ENCODE measurements at regions not wholly inside any gene's neighbourhood (a gene's known extent, or its start where the extent isn't known, plus 50 kb on each side); places are given as distances from the start of the nearest gene placed in this dataset.

DNA sequence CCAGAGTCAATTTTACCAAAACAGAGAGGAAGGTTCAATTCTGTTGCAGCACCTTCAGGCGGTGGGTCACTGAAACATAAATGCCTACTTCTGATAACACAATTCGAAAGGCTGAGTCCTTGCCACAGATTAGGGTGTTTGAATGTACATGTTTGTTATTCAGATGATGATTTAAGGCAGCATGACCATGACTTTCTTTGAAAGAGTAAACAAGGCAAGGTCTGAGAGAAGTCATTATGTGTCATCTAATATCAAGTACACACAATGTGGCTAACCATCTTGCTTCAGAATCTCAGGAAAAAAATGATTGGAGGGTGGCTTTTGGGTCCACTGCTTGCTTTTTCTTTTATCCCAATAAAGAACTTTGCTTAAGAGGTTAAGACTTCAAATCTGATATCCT lies 457.5 kb downstream of the TAF11L14 start:
- TF ChIP-seq, protein P1, sequence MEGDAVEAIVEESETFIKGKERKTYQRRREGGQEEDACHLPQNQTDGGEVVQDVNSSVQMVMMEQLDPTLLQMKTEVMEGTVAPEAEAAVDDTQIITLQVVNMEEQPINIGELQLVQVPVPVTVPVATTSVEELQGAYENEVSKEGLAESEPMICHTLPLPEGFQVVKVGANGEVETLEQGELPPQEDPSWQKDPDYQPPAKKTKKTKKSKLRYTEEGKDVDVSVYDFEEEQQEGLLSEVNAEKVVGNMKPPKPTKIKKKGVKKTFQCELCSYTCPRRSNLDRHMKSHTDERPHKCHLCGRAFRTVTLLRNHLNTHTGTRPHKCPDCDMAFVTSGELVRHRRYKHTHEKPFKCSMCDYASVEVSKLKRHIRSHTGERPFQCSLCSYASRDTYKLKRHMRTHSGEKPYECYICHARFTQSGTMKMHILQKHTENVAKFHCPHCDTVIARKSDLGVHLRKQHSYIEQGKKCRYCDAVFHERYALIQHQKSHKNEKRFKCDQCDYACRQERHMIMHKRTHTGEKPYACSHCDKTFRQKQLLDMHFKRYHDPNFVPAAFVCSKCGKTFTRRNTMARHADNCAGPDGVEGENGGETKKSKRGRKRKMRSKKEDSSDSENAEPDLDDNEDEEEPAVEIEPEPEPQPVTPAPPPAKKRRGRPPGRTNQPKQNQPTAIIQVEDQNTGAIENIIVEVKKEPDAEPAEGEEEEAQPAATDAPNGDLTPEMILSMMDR (IDR thresholded peaks at IDR 0.05): no peak
- no peak for TF ChIP-seq ZFX (IDR thresholded peaks at IDR 0.05; ENCODE audit: borderline replicate concordance)

Measured in 22Rv1 (cell line).